ENCODE measurements at regions not wholly inside any gene's neighbourhood (a gene's known extent, or its start where the extent isn't known, plus 50 kb on each side); places are given as distances from the start of the nearest gene placed in this dataset.

- DNase-seq = no peak
- intact Hi-C loops (cut with DNase I; ENCODE audit: low total_unique reads) = no loop called here
- TF ChIP-seq CTCF (IDR thresholded peaks at IDR 0.05) (no peak), POLR2A (IDR thresholded peaks at IDR 0.05) (no peak)
- H3K4me1 ChIP-seq = no peaks in the 10 kb centered on the region
- H3K27ac ChIP-seq = no peak overlapping the region
- no peaks in the 10 kb centered on the region for H3K27me3 ChIP-seq
- no peak overlapping the region for H3K4me3 ChIP-seq
- no peaks in the 10 kb centered on the region for H3K9me3 ChIP-seq
- H3K36me3 ChIP-seq = no peaks in the 10 kb centered on the region
Observed at GRCh38 chr16:8237452-8237851, 352.9 kb downstream of the TMEM114 start.

GRCh38 chr16:8236816-8237215, 353.5 kb downstream of the TMEM114 start:
- Histone ChIP-seq H3K27me3 (no peaks in the 10 kb centered on the region), H3K4me1 (no peaks in the 10 kb centered on the region), H3K36me3 (no peaks in the 10 kb centered on the region), H3K4me3 (no peak overlapping the region), H3K9me3 (no peaks in the 10 kb centered on the region), H3K27ac (no peak overlapping the region)
- intact Hi-C loops (cut with DNase I; ENCODE audit: low total_unique reads) = no loop called here
- no peak for DNase-seq
- TF ChIP-seq CTCF (IDR thresholded peaks at IDR 0.05) = no peak
- TF ChIP-seq POLR2A (IDR thresholded peaks at IDR 0.05) = no peak

GRCh38 chr16:8230497-8230896, 359.8 kb downstream of the TMEM114 start:
- Histone ChIP-seq H3K9me3 (no peaks in the 10 kb centered on the region), H3K27ac (no peak overlapping the region), H3K27me3 (no peaks in the 10 kb centered on the region), H3K4me1 (no peaks in the 10 kb centered on the region), H3K4me3 (no peak overlapping the region), H3K36me3 (no peaks in the 10 kb centered on the region)
- intact Hi-C loops (cut with DNase I; ENCODE audit: low total_unique reads) = no loop called here
- DNase-seq = no peak
- no peak for TF ChIP-seq CTCF (IDR thresholded peaks at IDR 0.05)
- TF ChIP-seq POLR2A (IDR thresholded peaks at IDR 0.05) = no peak

GRCh38 chr16:8229011-8229520, 361.2 kb downstream of the TMEM114 start:
- no peaks in the 10 kb centered on the region for H3K4me1 ChIP-seq
- no peak for DNase-seq
- H3K9me3 ChIP-seq = no peaks in the 10 kb centered on the region
- H3K27me3 ChIP-seq = no peaks in the 10 kb centered on the region
- H3K27ac ChIP-seq = no peak overlapping the region
- intact Hi-C loops (cut with DNase I; ENCODE audit: low total_unique reads) = no loop called here
- TF ChIP-seq CTCF (IDR thresholded peaks at IDR 0.05) (no peak), POLR2A (IDR thresholded peaks at IDR 0.05) (no peak)
- no peak overlapping the region for H3K4me3 ChIP-seq
- no peaks in the 10 kb centered on the region for H3K36me3 ChIP-seq

- no peaks in the 10 kb centered on the region for H3K36me3 ChIP-seq
- no peak for TF ChIP-seq POLR2A (IDR thresholded peaks at IDR 0.05)
- no peak for TF ChIP-seq CTCF (IDR thresholded peaks at IDR 0.05)
- no peaks in the 10 kb centered on the region for H3K4me1 ChIP-seq
- no peak overlapping the region for H3K27ac ChIP-seq
- intact Hi-C loops (cut with DNase I; ENCODE audit: low total_unique reads) = no loop called here
- H3K27me3 ChIP-seq = no peaks in the 10 kb centered on the region
- H3K4me3 ChIP-seq = no peak overlapping the region
- DNase-seq = no peak
- no peaks in the 10 kb centered on the region for H3K9me3 ChIP-seq
Observed at GRCh38 chr16:8217201-8217600, 373.1 kb downstream of the TMEM114 start.
